ENCODE measurements at regions not wholly inside any gene's neighbourhood (a gene's known extent, or its start where the extent isn't known, plus 50 kb on each side); places are given as distances from the start of the nearest gene placed in this dataset.

DNA sequence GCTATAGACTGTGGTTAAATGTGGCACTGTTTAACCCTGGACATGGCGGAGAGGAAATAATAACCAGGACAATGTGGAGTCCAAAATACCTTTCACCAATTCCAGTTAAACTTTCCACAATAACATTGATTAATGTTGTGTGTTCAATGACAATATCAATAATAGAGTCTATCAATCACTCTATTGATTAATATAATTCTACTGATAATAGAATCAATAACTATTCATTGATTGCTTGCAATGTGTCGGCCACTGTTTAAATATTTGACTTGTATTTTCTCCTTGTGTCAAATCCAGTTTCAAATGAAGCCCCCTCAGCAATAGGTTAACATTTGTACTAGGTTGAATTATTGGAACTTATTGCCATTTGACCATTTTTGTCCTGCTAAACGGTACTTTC is 187.0 kb downstream of the PTPN20 start:
- TF ChIP-seq, protein P1, sequence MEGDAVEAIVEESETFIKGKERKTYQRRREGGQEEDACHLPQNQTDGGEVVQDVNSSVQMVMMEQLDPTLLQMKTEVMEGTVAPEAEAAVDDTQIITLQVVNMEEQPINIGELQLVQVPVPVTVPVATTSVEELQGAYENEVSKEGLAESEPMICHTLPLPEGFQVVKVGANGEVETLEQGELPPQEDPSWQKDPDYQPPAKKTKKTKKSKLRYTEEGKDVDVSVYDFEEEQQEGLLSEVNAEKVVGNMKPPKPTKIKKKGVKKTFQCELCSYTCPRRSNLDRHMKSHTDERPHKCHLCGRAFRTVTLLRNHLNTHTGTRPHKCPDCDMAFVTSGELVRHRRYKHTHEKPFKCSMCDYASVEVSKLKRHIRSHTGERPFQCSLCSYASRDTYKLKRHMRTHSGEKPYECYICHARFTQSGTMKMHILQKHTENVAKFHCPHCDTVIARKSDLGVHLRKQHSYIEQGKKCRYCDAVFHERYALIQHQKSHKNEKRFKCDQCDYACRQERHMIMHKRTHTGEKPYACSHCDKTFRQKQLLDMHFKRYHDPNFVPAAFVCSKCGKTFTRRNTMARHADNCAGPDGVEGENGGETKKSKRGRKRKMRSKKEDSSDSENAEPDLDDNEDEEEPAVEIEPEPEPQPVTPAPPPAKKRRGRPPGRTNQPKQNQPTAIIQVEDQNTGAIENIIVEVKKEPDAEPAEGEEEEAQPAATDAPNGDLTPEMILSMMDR (IDR thresholded peaks at IDR 0.05): no peak
- TF ChIP-seq POLR2AphosphoS5 (IDR thresholded peaks at IDR 0.05; ENCODE audit: insufficient read depth in 1 of 2, low read depth in 1 of 2): no peak

All from vagina (tissue), 2 donors.